LNCaP clone FGC (cell line): ENCODE measurements at regions not wholly inside any gene's neighbourhood (a gene's known extent, or its start where the extent isn't known, plus 50 kb on each side); places are given as distances from the start of the nearest gene placed in this dataset.

Experiments used
- DNase-seq: peaks from one replicate; pipeline ENCODE4 v3.0.0-alpha.2; 2011; ENCODE audit warnings: low read depth
- H3K4me3 ChIP-seq: 2 replicates; pipeline ENCODE4 v1.5.1; 2011; ENCODE audit warnings: mild to moderate bottlenecking, low read depth, low read length, control low read depth
- TF ChIP-seq, protein P1 (sequence below): IDR thresholded peaks from 2 replicates; pipeline ENCODE4 v1.5.1; 2012; ENCODE audit warnings: mild to moderate bottlenecking; ENCODE audit not compliant: control insufficient read depth, insufficient read depth; ENCODE audit errors: extremely low read depth

DNA sequence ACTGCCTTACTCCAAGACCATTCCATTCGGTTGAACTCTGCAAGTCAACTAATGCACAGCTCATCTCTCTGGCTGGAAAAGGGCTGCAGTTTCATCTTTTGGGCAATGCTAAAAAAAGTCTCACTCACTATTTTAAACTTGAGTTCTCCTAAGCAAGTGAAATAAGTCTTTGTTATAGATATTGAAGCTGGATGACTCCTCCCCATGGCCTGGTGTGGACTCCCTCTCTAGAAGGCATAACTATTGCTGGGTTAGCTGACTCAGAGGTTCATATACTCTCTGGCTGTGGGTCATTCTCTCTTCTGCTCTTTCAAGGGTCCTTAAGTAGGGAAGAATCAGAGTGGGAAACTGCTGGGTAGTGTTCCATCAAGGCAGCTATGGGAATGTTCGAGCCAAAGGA, 88.0 kb downstream of the XCL2 start:
- H3K4me3 ChIP-seq, result no peak overlapping the region
- DNase-seq, result no peak
- TF ChIP-seq, protein P1, sequence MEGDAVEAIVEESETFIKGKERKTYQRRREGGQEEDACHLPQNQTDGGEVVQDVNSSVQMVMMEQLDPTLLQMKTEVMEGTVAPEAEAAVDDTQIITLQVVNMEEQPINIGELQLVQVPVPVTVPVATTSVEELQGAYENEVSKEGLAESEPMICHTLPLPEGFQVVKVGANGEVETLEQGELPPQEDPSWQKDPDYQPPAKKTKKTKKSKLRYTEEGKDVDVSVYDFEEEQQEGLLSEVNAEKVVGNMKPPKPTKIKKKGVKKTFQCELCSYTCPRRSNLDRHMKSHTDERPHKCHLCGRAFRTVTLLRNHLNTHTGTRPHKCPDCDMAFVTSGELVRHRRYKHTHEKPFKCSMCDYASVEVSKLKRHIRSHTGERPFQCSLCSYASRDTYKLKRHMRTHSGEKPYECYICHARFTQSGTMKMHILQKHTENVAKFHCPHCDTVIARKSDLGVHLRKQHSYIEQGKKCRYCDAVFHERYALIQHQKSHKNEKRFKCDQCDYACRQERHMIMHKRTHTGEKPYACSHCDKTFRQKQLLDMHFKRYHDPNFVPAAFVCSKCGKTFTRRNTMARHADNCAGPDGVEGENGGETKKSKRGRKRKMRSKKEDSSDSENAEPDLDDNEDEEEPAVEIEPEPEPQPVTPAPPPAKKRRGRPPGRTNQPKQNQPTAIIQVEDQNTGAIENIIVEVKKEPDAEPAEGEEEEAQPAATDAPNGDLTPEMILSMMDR, result no peak

DNA sequence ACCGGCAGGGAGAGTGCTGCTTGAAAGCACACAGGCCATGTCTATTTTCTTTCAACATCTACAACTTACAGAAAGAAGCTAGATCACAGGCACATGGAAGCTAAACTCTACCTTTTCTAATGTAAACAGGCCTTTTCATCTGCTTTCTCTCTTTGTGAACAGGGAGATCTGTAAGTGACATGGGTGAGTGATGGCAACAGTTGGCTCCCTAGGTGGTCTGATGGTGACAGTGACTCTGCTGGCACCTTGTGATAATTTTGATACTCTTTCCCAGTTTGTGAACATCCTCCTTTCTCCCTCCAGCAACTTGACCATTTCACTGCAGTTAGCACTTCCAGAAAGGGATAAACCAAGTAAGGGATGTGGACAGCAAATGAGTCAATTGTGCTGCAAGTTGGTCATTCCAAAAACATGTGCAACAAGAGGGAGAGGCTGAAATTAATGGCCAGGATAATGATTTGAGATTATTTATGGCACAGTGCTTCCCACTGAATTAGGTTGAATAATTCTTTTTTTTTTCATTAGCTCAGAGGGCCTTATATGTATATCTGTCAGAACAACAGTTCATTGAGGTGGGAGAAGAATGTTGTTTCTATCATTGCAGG, 89.5 kb downstream of the XCL2 start:
- no peak for DNase-seq
- TF ChIP-seq, protein P1, result no peak
- no peak overlapping the region for H3K4me3 ChIP-seq

DNA sequence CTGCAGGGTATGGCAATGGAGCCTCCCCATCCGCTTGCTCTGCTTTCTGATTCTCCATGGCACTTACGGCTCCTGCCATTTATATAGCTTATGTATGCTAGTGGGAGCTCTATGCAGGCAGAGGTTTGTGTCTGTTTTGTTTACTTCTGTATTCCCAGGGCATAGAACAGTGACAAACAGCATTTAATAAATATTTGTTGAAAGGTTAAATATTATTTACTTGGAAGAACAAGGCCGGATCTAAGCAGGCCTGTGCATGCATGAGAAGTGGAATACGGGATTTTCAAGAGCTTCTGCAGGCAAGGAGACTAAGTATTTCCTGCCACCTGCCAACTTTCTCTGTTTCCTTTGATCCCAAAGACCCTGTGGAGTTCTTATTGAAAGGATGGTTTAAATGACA, 90.7 kb downstream of the XCL2 start:
- DNase-seq, result no peak
- no peak overlapping the region for H3K4me3 ChIP-seq
- TF ChIP-seq, protein P1, result no peak

DNA sequence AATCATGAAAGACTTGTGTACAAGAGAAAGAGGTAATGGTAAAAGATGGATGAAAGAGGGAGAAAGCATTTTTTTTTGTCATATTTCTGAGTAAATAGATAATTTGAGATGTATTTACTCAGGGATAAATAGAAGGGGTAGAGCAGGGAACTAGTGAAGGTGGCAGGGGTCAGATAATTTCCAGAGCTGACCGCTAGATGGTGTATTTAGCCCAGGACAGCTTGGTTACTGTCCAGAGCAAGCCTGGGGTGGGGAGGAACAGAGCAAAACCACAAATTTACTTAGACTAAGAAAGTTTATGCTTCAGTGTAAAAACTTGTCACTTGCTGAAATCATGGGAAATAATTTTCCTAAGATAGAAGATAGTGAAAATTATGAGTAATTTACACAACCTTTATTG, 91.5 kb downstream of the XCL2 start:
- TF ChIP-seq, protein P1, result peak; percentile 24; the same call in 1 of the 2 replicates
- no peak for DNase-seq
- H3K4me3 ChIP-seq, result no peak overlapping the region

DNA sequence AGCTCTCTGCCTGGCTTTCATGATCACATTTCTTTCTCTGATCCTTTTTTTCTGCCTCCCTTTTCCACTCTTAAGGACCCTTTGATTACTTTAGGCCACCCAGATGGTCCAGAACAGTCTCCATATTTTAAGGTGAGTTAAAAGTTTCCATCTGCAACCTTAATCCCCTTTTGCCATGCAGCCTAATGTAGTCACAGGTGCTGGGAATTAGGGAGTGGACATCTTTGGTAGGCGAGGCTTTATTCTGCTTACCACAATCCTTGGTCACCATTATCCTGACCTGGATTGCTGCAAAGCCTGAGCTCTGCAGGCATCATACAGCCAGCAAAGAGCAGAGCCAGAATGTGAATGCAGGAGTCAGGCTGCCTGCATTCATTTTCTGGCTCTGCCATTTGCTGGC, 95.9 kb downstream of the XCL2 start:
- TF ChIP-seq, protein P1, result no peak
- H3K4me3 ChIP-seq, result no peak overlapping the region
- DNase-seq, result no peak

DNA sequence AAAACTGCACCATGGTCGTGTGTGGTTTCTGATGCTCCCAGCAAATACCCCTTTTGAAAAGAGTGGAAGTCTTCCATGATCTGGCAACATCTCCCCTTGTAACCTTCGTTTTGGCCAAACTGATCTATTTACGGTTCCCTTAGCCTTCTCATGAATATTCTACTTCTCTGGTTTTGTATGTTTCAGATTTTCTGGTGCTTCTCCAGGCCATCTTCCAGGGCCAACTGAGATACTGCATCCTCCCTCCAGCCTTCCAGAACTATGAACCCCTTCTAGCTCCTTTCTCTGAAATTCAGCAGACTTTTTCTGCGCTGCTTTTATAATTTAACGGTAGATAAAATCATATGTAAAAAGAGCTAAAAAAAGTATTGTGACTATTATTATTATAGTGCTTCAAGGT, 97.7 kb downstream of the XCL2 start:
- DNase-seq, result no peak
- TF ChIP-seq, protein P1, result no peak
- H3K4me3 ChIP-seq, result no peak overlapping the region

DNA sequence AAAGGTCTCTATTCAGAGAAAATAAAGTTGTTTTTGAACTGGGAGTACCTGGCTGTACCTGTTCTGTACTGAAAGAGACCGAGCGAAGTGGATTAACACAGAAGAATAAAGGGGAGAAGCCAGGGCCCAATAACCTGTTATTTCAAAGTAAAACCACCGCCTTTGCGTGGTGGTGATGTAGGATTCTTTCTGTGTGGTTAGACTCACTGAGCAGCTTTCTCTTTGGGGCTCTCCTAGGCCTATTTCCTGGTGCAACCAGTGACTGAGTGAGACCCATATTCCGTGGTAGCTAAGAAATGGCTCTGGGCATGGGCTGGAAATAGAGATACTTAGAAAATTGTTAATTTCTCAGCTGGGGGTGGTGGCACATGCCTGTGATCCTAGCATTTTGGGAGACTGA, 99.9 kb downstream of the XCL2 start:
- DNase-seq, result no peak
- TF ChIP-seq, protein P1, result no peak
- no peak overlapping the region for H3K4me3 ChIP-seq
